Transverse colon (tissue), 4 donors: ENCODE measurements at regions not wholly inside any gene's neighbourhood (a gene's known extent, or its start where the extent isn't known, plus 50 kb on each side); places are given as distances from the start of the nearest gene placed in this dataset.

Source experiments
- DNase-seq: peaks from one replicate; pipeline ENCODE4 v3.0.0-alpha.2; 2019
- H3K27ac ChIP-seq, 4 donors: fragments of 200-600 bp; sonication (generic); 2 replicates each; pipeline ENCODE4 v1.5.1; 2016 to 2018; ENCODE audit warnings: inconsistent platforms in 4 of 4
- H3K27me3 ChIP-seq: fragments of 200-600 bp; sonication (generic); 2 replicates; pipeline ENCODE4 v1.5.1; 2017; ENCODE audit warnings: inconsistent platforms
- H3K36me3 ChIP-seq, 4 donors: fragments of 200-600 bp; sonication (generic); 2 replicates each; pipeline ENCODE4 v1.5.1; 2017 to 2019; ENCODE audit warnings: inconsistent platforms in 4 of 4
- H3K4me1 ChIP-seq, 4 donors: fragments of 200-600 bp; sonication (generic); 2 replicates each; pipeline ENCODE4 v1.5.1; 2017 to 2020; ENCODE audit warnings: inconsistent platforms in 4 of 4
- H3K4me3 ChIP-seq, 4 donors: fragments of 200-600 bp; sonication (generic); 1 replicate in 1 of 4; 2 replicates in 3 of 4; pipeline versions ENCODE4 v1.5.1 to v1.6.1; 2017 to 2019; ENCODE audit warnings: inconsistent platforms in 4 of 4
- H3K9me3 ChIP-seq, 2 donors: fragments of 200-600 bp; sonication (generic); 2 replicates each; pipeline ENCODE4 v1.5.1; 2017 to 2019; ENCODE audit warnings: inconsistent platforms in 2 of 2
- EP300 ChIP-seq: sonication (generic); formaldehyde crosslinking; IDR thresholded peaks from one replicate; pipeline ENCODE4 v1.6.1; 2017; ENCODE audit warnings: antibody characterized with exemption, low read depth
- POLR2A ChIP-seq: fragments of 450-650 bp; IDR thresholded peaks from one replicate; pipeline ENCODE4 v1.6.1; 2016; ENCODE audit warnings: antibody characterized with exemption, mild to moderate bottlenecking, moderate library complexity
- POLR2AphosphoS5 ChIP-seq, 3 donors: sonication (generic); formaldehyde crosslinking; IDR thresholded peaks; one replicate each; pipeline ENCODE4 v1.6.1; 2016; ENCODE audit warnings: antibody characterized with exemption in 3 of 3
- WGBS, 2 donors: methylation state at CpG; one replicate each; pipeline ENCODE4 v1.1.5; 2018; ENCODE audit warnings: low coverage in 1 of 2; 5-methylcytosine and 5-hydroxymethylcytosine counted together
- in situ Hi-C, 4 donors: fragments of 200-750 bp; cut with MboI; loops; one replicate each; pipeline versions ENCODE4 v1.15.0 to v1.15.1; 2017; ENCODE audit warnings: low sequenced_read_pairs in 3 of 4, low pct_ligation_motif_present in 1 of 4, low pct_unique_long_range_greater_than_20kb in 1 of 4
- intact Hi-C: fragments of 100-400 bp; cut with DNase I; formaldehyde crosslinking; loops from one replicate; pipeline ENCODE4 v1.15.1; 2023; ENCODE audit warnings: low total_unique reads
- TF ChIP-seq, protein P1 (sequence below), 5 experiments: fragments of 200-600 bp in 3 of 5; fragments of 450-650 bp in 2 of 5; sonication (generic) in 3 of 5; IDR thresholded peaks; 1 replicate in 2 of 5; 2 replicates in 3 of 5; pipeline ENCODE4 v1.5.1; 2016 to 2017; ENCODE audit warnings: antibody characterized with exemption in 5 of 5, inconsistent platforms in 3 of 5, mild to moderate bottlenecking in 2 of 5, moderate library complexity in 1 of 5

- intact Hi-C loops = no loop called here
- Histone ChIP-seq H3K27me3 (no peaks in the 10 kb centered on the region), H3K27ac (no peak overlapping the region), H3K36me3 (no peaks in the 10 kb centered on the region), H3K4me1 (no peaks in the 10 kb centered on the region), H3K9me3 (no peaks in the 10 kb centered on the region), H3K4me3 (no peak overlapping the region)
- in situ Hi-C loops = no loop called here
- WGBS, 2 donors = 41 to 45% methylated on average over 4 of the region's 4 CpGs
- TF ChIP-seq EP300 = no peak
- no peak for TF ChIP-seq POLR2AphosphoS5 (IDR thresholded peaks at IDR 0.05)
- no peak for TF ChIP-seq POLR2A
- TF ChIP-seq, protein P1, sequence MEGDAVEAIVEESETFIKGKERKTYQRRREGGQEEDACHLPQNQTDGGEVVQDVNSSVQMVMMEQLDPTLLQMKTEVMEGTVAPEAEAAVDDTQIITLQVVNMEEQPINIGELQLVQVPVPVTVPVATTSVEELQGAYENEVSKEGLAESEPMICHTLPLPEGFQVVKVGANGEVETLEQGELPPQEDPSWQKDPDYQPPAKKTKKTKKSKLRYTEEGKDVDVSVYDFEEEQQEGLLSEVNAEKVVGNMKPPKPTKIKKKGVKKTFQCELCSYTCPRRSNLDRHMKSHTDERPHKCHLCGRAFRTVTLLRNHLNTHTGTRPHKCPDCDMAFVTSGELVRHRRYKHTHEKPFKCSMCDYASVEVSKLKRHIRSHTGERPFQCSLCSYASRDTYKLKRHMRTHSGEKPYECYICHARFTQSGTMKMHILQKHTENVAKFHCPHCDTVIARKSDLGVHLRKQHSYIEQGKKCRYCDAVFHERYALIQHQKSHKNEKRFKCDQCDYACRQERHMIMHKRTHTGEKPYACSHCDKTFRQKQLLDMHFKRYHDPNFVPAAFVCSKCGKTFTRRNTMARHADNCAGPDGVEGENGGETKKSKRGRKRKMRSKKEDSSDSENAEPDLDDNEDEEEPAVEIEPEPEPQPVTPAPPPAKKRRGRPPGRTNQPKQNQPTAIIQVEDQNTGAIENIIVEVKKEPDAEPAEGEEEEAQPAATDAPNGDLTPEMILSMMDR (IDR thresholded peaks at IDR 0.05) = no peak
- DNase-seq = no peak
Measured at GRCh38 chr3:162492446-162493081, 996.0 kb downstream of the OTOL1 start.

- TF ChIP-seq POLR2A = no peak
- TF ChIP-seq, protein P1 (IDR thresholded peaks at IDR 0.05) = no peak
- TF ChIP-seq EP300 = no peak
- no peak for TF ChIP-seq POLR2AphosphoS5 (IDR thresholded peaks at IDR 0.05)
- in situ Hi-C loops = no loop called here
- no peak for DNase-seq
- H3K9me3 ChIP-seq = no peaks in the 10 kb centered on the region
- 41 to 53% methylated on average over 2 of the region's 2 CpGs for WGBS, 2 donors
- H3K36me3 ChIP-seq = no peaks in the 10 kb centered on the region
- H3K27me3 ChIP-seq = no peaks in the 10 kb centered on the region
- no peak overlapping the region for H3K27ac ChIP-seq
- intact Hi-C loops = no loop called here
- H3K4me3 ChIP-seq = no peak overlapping the region
- H3K4me1 ChIP-seq = no peaks in the 10 kb centered on the region
Measured at GRCh38 chr3:162498626-162499025, 1002.0 kb downstream of the OTOL1 start.

DNA sequence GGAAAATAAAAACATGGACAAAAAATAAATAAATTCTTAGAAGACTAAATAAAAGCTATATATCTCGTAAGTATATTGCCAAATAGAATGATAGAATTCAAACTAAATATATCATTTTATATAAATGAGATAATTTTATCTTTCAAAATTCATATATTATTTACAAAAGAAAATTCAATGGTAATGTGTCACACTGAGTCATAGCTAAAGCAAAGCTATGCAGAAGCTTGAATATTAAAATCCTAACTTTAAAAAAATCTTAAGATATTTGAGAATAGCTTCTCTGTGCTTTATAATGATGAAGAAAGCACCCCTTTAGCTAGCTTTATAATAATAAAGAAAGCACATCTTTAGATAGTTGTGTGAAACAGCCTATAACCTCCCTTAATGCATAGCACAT lies 1010.8 kb downstream of the OTOL1 start:
- no peaks in the 10 kb centered on the region for H3K4me1 ChIP-seq
- 59 to 93% methylated on average over 1 of the region's 1 CpG for WGBS, 2 donors
- TF ChIP-seq EP300 (no peak), POLR2A (no peak), POLR2AphosphoS5 (IDR thresholded peaks at IDR 0.05) (no peak)
- TF ChIP-seq, protein P1 (IDR thresholded peaks at IDR 0.05) = no peak
- intact Hi-C loops (no loop called here), in situ Hi-C loops (no loop called here)
- H3K36me3 ChIP-seq = no peaks in the 10 kb centered on the region
- no peaks in the 10 kb centered on the region for H3K27me3 ChIP-seq
- no peak overlapping the region for H3K27ac ChIP-seq
- DNase-seq = no peak
- H3K4me3 ChIP-seq = no peak overlapping the region
- H3K9me3 ChIP-seq = no peaks in the 10 kb centered on the region

DNA sequence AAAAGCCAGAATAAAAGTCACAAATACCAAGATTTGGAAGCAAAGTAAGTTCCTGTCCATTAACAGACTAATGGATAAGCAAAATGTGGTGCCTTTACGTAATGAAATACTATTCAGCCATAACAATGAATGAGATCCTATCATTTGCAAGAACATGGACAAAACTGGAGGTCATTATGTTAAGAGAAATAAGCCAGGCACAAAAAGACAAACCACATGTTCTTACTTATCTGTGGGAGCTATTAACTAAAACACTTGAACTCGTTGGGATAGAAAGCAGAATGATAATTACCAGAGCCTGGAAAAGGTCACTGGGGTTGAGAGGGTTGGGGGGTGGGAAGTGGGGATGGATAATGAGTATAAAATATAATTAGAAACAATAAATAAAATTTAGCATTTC lies 1015.9 kb downstream of the OTOL1 start:
- Histone ChIP-seq H3K36me3 (no peaks in the 10 kb centered on the region), H3K27me3 (no peaks in the 10 kb centered on the region), H3K27ac (no peak overlapping the region), H3K4me3 (no peak overlapping the region), H3K4me1 (no peaks in the 10 kb centered on the region), H3K9me3 (no peaks in the 10 kb centered on the region)
- intact Hi-C loops = no loop called here
- no peak for TF ChIP-seq EP300
- TF ChIP-seq, protein P1 (IDR thresholded peaks at IDR 0.05) = no peak
- no peak for TF ChIP-seq POLR2A
- no peak for TF ChIP-seq POLR2AphosphoS5 (IDR thresholded peaks at IDR 0.05)
- DNase-seq = no peak
- WGBS, 2 donors = 53 to 80% methylated on average over 1 to 2 of the region's 2 CpGs
- in situ Hi-C loops = no loop called here
